ENCODE measurements at regions not wholly inside any gene's neighbourhood (a gene's known extent, or its start where the extent isn't known, plus 50 kb on each side); places are given as distances from the start of the nearest gene placed in this dataset.

DNA sequence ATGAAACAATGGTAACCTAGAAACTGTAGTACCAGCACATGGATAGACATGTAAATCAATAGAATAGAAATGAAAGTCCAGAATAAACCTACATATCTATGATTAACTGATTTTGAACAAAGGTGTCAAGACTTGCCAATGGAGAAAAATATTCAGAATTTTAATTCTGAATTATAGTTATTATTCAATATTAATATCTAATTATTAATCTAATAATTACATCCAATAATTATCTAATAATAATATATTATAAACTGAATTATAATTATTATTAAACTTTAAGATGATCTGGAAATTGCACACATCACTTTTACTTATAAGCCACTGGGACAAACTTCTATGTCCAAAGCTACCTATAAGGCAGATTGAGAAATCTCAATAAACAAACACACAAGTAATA is 1365.2 kb upstream of the ADGRL3 start:
- TF ChIP-seq, protein P1, sequence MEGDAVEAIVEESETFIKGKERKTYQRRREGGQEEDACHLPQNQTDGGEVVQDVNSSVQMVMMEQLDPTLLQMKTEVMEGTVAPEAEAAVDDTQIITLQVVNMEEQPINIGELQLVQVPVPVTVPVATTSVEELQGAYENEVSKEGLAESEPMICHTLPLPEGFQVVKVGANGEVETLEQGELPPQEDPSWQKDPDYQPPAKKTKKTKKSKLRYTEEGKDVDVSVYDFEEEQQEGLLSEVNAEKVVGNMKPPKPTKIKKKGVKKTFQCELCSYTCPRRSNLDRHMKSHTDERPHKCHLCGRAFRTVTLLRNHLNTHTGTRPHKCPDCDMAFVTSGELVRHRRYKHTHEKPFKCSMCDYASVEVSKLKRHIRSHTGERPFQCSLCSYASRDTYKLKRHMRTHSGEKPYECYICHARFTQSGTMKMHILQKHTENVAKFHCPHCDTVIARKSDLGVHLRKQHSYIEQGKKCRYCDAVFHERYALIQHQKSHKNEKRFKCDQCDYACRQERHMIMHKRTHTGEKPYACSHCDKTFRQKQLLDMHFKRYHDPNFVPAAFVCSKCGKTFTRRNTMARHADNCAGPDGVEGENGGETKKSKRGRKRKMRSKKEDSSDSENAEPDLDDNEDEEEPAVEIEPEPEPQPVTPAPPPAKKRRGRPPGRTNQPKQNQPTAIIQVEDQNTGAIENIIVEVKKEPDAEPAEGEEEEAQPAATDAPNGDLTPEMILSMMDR (IDR thresholded peaks at IDR 0.05; ENCODE audit: low read depth, low read length, missing control alignments): no peak
- DNase-seq (ENCODE audit: low read depth): no peak
- no peak overlapping the region for H3K4me3 ChIP-seq (ENCODE audit: low read depth, low read length)
- in situ Hi-C loops (cut with HindIII; ENCODE audit: low sequenced_read_pairs): no loop called here

GRCh38 chr4:59837751-59838150 is 1362.4 kb upstream of the ADGRL3 start:
- DNase-seq (ENCODE audit: low read depth): no peak
- no peak overlapping the region for H3K4me3 ChIP-seq (ENCODE audit: low read depth, low read length)
- in situ Hi-C loops (cut with HindIII; ENCODE audit: low sequenced_read_pairs): no loop called here
- TF ChIP-seq, protein P1 (IDR thresholded peaks at IDR 0.05; ENCODE audit: low read depth, low read length, missing control alignments): no peak

- H3K4me3 ChIP-seq (ENCODE audit: low read depth, low read length): no peak overlapping the region
- in situ Hi-C loops (cut with HindIII; ENCODE audit: low sequenced_read_pairs): no loop called here
- DNase-seq (ENCODE audit: low read depth): no peak
- TF ChIP-seq, protein P1 (IDR thresholded peaks at IDR 0.05; ENCODE audit: low read depth, low read length, missing control alignments): no peak
Measured at GRCh38 chr4:59838236-59838635, 1361.9 kb upstream of the ADGRL3 start.

- DNase-seq (ENCODE audit: low read depth): no peak
- TF ChIP-seq, protein P1 (IDR thresholded peaks at IDR 0.05; ENCODE audit: low read depth, low read length, missing control alignments): no peak
- no peak overlapping the region for H3K4me3 ChIP-seq (ENCODE audit: low read depth, low read length)
- in situ Hi-C loops (cut with HindIII; ENCODE audit: low sequenced_read_pairs): no loop called here
Measured at GRCh38 chr4:59841698-59842097, 1358.4 kb upstream of the ADGRL3 start.

DNA sequence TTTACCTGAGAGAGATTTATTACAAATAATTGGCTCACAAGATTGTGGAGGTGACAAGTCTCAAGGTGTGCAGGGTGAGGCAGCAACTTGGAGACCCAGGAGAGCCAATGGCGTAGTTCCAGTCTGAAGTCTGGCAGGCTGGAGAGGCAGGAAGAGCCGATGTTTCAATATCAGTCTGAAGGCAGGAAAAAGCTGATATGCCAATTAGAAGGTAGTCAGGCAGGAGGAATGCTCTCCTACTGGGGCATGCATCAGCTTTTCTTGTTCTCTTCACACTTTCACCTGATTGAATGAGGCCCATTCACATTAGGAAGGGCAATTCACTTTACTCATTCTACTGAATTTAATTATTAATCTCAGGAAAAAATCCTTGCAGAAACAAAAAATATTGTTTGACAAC is 1351.7 kb upstream of the ADGRL3 start:
- H3K4me3 ChIP-seq (ENCODE audit: low read depth, low read length): no peak overlapping the region
- TF ChIP-seq, protein P1 (IDR thresholded peaks at IDR 0.05; ENCODE audit: low read depth, low read length, missing control alignments): no peak
- in situ Hi-C loops (cut with HindIII; ENCODE audit: low sequenced_read_pairs): no loop called here
- DNase-seq (ENCODE audit: low read depth): no peak

- in situ Hi-C loops (cut with HindIII; ENCODE audit: low sequenced_read_pairs): no loop called here
- DNase-seq (ENCODE audit: low read depth): no peak
- TF ChIP-seq, protein P1 (IDR thresholded peaks at IDR 0.05; ENCODE audit: low read depth, low read length, missing control alignments): no peak
- H3K4me3 ChIP-seq (ENCODE audit: low read depth, low read length): no peak overlapping the region
Measured at GRCh38 chr4:59855630-59856352, 1344.3 kb upstream of the ADGRL3 start.

Data from astrocyte of the cerebellum (primary cell).